H1 (cell line): ENCODE measurements at regions not wholly inside any gene's neighbourhood (a gene's known extent, or its start where the extent isn't known, plus 50 kb on each side); places are given as distances from the start of the nearest gene placed in this dataset.

ENCODE experiments used
- ATF2 ChIP-seq: IDR thresholded peaks from 2 replicates; pipeline ENCODE4 v1.6.1; 2012; ENCODE audit warnings: low read length, inconsistent platforms
- EZH2 ChIP-seq: fragments of 200-600 bp; sonication (generic); IDR thresholded peaks from 2 replicates; pipeline ENCODE4 v1.7.1; 2012; ENCODE audit warnings: low read depth, mild to moderate bottlenecking, moderate library complexity, low read length, inconsistent platforms; ENCODE audit not compliant: severe bottlenecking
- HDAC6 ChIP-seq: IDR thresholded peaks from one replicate; pipeline ENCODE4 v1.7.1; 2012; ENCODE audit warnings: low read depth, mild to moderate bottlenecking, inconsistent platforms, low read length, moderate library complexity

GRCh38 chr10:52955337-52955736 lies 182.8 kb upstream of the MBL2 start (continued):
- TF ChIP-seq ATF2 (no peak), HDAC6 (no peak), EZH2 (no peak)
